ENCODE measurements at regions not wholly inside any gene's neighbourhood (a gene's known extent, or its start where the extent isn't known, plus 50 kb on each side); places are given as distances from the start of the nearest gene placed in this dataset.

DNA sequence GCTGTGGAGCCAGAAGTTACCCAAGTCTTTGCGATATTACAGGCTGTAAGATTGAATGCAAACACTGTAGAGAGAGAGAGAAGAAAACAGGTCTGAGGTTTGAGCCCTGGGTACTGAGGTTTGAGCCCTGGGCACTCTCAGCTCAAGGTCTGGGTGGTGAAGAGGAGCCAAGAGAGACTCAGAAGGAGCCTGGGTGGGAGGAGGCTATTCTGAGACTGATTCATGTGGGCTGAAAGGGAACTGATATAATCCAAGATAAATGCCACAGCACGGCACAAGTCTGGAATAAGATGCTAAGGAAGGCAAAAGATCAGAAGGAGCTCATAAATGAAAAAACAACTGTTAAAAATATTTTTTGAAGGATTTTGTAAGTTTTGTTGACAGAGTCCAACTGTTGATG, 407.6 kb upstream of the HS6ST1 start:
- no peak for DNase-seq (ENCODE audit: low spot score)

DNA sequence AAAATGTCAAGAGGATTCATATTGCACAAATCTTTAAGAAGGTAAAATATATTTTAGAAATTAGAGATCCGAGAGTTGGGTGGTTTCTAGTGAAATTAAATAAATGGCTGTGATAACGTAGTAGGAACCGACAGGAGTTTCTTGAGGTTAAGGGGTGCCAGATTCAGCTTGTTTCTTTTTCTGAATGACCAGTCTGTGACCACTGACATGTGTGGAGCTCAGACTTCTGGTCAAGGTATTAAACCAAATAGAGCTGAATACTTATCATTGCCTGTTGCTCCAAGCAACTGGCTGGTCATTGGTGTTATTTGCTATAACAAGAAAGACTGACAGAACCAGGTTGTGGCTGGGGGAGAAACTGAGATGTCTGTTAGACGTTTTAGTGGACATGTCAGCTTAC, 408.2 kb upstream of the HS6ST1 start:
- no peak for DNase-seq (ENCODE audit: low spot score)

DNA sequence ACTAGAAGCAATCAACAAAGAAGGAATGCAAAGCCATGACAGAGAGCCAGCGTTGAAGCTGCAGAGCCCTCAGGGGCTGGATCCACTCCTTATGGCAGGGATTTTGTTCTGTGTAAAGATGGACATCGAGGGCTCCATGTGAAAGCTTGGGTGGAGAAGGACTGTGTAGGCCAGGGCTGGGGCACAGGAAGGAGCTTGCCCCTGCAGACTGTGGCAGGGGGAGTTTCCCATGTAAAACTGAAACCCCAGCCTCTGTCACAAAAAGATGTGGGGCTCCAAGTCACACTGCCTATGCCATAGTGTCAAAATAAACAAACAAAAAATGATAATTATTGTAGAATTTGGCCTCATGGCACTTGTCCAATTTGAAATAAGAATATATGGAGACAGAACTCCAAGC, 408.7 kb upstream of the HS6ST1 start:
- no peak for DNase-seq (ENCODE audit: low spot score)

DNA sequence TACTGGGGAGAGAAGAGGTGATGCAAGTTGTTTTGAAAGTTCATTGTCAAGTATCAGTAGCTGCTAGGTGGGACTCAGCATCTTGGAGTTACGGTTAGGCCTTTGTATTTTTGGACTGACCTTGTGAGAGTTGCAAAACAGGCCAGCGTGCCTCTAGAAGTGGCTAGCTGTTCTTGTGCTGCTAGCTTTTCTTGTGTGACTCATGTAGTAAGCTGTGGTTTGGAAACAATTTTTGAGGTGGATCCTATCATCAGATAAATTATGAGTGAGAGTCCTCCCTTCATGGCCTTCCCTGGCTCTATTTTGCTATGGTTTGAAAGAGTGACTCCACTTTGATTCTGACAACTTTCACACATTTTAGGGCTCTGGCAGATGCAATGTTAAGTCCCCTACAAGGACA, 409.2 kb upstream of the HS6ST1 start:
- DNase-seq (ENCODE audit: low spot score), result no peak

DNA sequence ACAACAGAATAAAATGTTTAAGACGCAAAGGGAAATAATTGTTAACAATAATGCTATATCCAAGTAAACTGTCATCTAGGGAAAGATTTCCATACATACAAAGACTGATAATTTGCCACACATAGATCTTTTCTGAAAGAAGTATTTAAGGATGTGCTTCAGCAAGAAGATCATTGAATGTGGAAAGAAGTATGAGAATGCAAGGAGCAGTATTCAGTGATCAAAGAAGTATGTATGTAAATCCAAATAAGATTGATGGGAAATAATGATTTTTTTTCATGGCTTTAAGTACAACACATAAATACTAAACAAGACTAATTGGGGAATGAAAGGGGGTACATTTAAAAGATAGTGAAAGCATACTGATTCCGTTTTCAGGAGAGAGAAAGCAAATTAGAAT, 410.4 kb upstream of the HS6ST1 start:
- DNase-seq (ENCODE audit: low spot score), result no peak

DNA sequence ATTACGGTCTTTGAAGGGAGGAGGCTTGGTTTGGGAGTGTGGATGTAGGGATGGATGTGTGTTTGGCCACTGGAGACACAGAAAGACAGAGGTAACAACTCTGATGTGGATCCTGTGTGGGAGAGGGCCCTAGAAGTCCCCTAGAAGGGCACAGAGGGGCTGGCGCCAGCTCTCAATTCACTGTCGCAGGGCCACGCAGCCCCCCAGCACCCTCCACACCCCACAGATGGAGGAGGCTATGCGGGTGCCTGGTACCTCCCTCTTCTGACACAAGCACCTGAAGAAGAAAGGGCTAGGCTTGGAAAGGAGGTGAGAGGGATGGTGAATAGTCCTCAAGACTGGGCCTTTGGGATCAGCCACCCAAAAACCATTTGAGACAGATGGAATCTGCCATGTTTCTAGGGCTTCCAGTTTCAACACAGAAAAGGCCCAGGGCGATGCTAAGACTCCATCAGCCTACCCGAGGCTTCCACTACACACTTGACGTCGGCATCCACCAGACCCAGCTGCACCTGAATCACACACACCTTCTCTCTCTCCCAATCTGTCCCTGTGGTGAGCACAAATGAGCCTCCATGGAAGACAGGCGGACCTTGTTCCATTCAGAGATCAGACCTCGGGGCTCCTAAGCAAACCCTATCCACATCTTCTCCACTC, 413.5 kb upstream of the HS6ST1 start:
- DNase-seq (ENCODE audit: low spot score), result no peak

DNA sequence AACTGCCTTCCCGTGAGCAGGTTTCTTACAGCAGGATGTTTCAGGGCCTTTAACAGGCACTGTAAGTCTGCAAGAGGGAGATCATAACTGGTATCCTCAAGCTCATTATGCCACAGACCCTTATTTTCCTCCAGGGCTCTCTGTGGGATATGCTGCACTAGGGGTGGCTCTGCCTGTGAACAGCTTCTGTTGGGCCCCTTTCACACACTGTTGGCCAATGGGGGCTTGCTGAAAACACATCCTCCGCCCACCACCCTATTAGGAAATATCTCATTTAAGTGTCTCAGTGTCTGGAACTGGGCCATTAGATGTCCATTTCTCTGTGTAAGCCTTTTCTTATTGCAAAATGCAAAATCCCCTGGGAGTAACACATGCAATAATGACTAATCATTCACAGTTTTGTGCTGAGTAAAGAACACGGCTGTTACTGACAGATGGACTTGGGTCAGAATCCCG, 414.3 kb upstream of the HS6ST1 start:
- DNase-seq (ENCODE audit: low spot score), result no peak

DNA sequence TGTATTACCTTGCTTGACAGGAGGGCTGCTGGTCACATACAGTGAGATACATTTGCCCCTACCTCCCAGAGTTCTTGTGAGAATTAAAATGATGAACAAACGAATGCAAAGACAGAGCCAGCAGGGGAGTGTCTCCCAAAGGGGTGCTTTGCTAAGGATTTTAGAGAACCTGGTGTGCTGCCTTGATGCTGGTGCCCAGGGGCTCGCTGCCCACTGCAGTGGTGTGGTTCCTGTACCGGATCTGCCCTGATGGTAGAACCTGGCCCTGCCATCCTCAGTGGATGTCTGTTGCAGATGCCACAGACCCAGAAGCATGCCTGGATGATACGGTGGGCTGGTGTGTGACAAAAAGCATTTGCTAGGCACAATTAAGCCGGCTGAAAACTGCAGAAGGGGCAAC, 414.8 kb upstream of the HS6ST1 start:
- no peak for DNase-seq (ENCODE audit: low spot score)

DNA sequence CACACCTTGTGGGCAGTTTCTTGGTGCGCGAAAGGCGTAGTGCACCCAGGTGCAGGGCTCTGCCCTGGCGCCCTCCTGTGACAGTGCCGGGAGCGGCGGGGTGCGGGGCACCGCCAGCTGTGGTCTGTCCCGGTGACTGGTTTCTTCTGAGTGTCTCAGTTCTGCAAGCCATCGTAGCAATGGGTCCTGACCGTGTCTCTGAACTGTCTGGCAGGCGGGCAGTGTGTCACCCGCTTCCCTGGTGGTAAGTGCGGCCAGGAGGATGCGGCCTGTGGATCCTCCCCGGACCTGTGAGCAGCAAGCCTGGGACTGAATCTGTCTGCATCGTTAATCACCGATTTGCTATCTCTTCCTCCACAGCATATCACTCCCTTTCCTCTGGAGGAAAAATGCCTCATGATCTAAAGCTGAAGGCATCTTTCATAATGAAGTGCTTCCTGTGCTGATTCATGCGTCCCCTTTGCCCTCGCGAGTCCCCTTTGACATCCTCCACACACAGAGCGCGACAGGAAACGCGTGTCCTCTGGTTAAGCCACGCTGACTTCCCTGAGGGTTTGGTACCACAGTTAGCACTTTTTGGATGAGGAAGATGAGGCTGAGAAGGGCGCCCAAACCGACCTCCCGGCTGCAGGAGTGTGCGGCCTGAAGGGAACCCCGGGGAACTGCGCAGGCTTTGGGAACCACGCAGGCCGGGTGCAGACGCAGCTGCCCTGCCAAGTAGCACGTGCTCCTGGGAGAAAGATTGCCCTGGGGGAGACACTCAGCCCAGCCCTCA, 416.0 kb upstream of the HS6ST1 start:
- DNase-seq (ENCODE audit: low spot score), result no peak

DNA sequence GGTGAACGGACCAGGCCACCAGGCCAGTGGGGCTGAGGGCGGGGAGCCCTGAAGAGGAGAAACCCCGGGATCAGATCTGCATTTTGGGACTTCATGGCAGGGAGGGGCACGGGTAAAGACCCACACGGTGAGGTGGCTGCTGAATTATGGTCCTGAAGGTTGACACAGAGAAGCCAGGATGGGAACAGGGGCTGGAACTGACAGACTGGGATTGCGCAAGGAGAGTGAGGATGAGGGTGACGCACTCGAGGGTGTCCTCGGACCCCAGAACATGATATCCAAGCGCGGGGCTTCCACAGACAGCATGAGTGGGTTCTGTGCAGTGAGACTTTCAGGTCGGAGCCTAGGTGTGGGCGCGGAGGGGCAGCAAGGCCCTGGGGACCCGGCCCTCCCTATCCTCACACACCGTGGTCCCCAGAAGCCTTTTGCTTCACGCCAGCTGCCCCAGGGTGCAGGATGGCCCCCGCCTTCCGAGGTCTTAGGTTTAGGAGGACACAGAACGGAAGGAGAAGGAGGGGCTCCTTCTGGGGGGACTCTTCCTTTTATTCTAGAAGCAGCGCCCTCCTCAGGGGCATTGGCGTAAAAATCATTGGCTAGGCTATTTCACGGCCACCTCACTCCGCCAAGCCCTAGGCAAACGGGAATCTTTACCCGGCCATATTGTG, 416.8 kb upstream of the HS6ST1 start:
- DNase-seq (ENCODE audit: low spot score), result no peak

DNA sequence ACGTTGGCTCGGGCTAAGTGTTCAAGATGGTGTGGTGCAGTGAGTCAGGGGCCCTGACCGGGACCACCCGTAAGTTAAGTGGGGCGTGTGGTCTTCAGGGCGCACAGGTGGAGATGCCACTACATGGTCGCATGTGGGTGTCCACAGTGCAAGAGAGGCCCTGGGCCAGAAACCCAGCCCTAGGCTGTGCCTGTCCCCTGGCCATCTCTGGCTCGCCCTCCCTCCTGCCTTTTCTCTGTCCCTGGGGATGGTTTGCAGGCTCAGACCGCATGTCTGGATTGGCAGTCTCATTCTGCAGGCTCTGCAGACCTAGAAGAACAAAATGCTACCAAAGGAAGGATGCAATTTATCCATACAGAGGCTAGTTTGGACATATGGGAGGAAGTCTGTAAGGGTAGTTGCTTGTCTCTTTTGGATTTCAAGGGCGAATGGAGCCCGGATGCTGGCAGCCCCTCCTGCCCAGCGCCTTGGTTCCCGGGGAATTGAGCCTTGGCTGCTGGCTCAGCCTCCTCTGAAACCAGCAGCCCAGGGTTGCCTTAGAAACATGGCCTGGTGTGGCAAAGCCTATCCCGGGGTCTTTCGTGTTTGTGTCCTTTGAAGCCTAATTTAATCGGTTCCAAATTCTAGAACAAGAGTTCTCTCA, 417.5 kb upstream of the HS6ST1 start:
- no peak for DNase-seq (ENCODE audit: low spot score)

DNA sequence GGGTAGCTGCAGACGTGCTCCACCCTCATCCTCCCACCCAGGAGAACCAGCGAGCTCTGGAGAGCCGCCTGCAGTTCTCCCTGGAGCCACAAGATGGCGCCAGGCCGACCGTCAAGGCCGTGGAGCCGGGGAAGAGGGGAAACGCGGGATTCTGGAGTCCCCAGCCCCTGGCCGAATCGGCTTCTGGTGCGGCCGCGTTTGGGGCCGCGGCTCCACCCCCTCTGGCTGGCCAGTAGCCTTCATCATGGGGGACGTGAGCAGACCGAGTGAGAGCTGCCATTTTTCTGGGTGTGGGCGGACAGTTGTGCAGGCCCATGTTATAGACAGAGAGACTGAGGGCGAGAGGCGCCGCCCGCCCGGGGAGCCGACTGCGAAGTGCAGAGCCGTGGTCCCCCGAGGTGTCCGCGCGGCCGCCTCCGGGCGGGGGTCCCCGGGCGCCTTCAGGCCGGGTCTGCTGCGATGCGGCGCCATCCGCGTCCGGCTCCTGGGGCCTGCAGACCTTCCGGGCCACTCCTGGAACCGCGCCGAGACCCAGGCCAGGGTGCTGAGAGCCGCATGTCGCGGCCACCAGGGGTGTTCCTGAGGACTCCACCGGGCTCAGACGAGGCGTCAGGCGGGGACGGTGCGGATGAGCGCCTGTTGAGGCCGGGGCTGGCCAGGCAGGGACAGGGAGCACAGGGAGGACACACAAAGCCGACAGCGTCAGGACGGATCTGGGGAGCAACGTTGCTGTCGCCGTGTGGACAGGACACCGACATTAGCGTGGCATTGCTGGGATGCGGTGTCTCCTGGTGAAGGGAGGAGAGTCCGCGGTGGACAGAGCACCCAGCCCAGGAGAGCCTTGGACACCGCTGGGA, 418.2 kb upstream of the HS6ST1 start:
- DNase-seq (ENCODE audit: low spot score), result peak; percentile 92

DNA sequence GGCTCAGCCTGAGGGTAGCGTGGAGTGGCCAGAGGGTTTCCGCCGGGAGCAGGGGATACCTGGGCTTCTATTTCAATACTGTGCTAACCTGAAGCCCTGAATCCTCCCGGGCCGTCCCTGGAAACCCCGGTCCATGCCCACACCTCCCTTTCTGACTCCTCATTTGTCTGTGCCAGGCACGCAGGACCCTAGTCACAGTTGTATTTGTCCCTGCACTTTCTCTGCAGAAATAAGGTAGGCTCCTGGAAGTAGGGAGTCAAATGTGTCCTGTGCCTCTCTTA, 418.8 kb upstream of the HS6ST1 start:
- no peak for DNase-seq (ENCODE audit: low spot score)

DNA sequence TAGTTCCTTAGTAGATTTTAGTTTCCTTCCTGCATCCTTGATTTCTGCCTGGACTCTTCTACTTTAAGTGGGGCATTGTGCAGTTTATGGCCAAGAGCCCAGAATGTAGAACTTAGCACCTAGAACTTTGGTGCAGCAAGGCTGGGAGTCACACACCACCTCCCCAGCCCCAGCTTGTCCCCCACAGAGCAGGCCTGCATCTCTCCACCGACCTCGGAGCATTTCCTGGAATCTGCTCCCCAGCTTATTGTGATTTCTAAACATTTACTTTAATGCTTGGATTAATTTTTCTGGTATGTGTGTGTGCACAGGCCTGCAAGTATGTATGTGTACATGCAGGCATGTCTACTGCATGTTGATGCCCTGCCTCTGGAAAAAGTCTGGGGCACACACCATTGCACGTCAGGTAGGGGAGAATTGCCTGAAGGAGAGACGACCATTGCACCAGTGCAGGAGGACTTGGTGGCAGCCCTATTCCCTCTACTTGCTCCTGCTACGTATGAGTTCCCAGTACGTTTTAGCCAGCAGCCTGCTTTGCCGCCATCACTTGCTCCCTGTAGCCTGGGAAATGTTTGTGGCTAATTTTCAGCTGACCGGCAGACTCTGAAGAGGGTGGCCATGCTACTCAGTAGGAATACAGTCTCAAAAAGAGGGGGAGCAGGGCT, 419.9 kb upstream of the HS6ST1 start:
- DNase-seq (ENCODE audit: low spot score), result no peak

DNA sequence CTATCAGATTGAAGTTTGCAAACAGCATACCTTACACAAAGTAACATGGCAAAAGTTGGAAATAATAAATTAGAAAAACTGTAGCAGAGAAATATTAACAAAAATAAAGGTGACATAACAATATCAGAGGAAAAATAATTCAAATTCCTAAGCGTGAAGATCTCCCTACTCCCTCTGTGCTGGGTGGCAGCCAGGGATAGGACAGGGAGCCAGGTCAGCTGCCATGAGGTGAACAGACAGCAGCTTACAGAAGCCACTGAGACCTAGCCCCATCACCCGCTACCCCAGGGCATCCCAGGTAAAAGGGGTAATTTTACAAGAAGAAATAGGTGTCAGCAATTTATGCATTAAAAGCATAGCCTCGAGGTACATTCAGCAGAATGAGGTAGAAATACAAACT, 423.8 kb upstream of the HS6ST1 start:
- no peak for DNase-seq (ENCODE audit: low spot score)

DNA sequence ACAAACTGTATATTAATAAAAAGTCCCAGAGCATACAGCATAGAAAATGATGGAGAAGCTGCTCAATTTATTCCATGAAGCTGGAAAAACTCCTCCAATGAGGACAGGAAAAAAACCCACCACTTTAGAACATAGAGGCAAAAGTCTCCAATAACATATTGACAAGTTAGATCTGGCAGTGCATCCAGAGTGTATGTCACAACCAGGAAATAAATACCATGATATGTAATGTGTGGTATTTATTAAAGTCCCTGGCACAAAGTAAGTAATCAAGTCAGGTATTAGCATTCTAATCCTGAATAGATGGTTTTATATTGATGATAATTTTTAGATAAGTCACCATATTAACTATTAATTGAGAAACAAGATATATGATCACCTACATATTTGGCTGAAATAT, 427.3 kb upstream of the HS6ST1 start:
- DNase-seq (ENCODE audit: low spot score), result no peak

DNA sequence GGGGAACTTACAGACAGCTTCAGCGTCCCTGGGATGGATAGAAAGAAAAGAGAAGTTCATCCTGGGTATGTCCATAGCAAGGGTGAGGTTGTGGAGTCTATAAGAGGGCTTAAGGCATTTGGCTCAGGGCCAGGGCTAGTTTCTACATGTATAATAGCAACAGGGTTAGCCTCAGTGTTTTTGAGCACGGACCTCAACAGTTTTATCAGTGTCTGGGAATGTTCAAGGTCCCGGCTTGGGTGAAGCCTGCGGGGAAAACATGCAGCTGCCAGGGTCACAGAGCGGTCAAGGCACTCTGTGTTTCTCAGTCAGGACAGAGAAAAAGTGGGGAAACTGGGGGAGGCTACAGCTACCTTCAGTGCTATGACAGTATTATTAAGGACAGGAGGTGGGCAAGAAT, 427.7 kb upstream of the HS6ST1 start:
- DNase-seq (ENCODE audit: low spot score), result no peak

DNA sequence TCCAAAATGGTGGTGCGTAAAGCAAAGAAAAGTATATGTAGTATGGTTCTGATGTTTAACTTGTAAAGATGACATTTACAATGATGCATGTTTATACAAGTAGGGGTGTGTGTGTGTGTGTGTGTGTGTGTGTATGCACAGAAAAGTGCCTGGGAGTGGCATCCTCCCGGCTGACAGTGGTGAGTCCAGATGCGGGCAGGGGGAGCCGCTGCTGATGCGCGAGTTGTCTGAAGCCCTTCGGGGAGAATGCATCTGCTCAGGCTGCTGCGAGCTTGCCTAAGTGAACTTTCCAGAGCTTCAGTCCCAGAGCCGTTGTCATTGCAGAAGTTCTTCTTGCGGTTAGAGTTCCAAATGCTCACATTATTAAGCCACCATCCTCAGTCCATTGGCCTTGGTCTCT, 429.7 kb upstream of the HS6ST1 start:
- no peak for DNase-seq (ENCODE audit: low spot score)

DNA sequence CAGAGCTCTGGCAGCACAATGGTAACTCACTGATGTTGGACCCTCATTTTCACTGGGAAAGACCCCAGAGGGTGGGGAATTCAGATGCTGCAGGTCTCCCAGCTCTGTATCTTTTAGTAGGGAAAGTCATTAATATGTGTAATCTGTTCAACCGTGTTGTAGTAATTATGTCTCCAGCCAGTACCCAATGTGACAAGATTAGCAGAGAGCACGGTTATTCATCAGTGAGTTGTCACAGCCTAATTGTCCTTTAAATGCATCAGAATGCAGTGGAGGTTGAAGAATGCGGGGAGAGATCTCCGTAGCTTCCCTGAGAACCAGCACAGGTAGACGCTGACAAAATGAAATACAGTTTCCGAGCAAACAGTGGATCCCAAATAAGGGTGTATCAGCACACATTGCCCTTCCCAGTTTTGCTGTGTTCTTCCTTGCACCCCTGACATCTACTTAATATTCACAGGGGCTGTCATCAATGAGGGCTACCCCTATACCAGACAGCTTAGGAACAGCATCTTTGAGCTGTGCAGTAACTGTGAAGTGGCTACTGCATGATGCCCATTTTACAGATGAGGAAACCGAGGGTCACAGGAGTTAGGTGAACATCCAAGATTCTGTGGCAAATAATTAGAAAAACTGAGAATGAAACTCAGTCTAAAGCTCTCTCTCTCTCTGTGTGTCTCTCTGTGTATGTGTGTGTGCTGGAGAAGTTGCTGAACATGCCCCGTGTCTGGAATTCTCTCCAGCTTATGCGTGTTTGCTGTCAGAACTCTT, 430.4 kb upstream of the HS6ST1 start:
- DNase-seq (ENCODE audit: low spot score), result no peak

DNA sequence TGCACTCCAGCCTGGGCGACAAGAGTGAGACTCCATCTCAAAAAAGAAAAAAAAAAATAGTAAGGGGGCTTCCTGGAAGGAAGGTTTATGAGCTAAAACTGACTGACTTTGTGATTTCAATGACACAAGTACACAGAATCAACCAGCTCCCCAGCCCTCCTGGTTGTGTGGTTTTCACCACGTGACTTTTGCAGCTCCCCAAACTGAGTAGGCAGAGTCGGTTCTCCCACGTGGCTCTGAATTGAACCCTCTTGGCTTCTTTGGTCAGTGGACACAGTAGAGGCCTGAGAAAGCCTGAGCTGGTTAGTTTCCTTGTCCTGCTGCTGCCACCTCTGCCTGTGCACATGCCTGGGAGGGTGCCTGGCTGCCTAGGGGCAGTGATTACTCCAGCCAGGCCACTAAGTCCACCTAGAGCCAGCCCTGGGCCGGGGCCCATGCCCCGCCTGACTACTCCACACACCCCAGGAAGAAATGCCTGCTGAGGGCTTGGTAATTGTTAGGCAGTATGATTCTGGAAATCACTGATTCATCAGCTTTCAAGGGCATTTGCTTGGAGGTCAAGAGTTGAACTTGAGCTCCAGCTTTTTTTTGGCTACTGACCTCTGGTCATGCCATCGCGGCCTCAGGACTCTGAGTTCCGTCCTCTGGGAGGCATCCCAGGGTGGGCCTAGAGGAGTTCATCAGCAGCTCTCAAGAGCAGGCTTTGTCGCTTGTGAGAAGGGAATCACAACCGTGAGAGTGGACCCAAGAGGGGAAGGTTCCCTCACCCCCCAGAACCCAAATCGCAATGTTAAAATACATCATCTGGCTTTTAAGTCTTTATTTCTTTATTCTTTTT, 431.9 kb upstream of the HS6ST1 start:
- peak; percentile 23 for DNase-seq (ENCODE audit: low spot score)

All from ecto neural progenitor cell (in vitro differentiated cells).